Gastroesophageal sphincter (tissue), 2 donors: ENCODE measurements at regions not wholly inside any gene's neighbourhood (a gene's known extent, or its start where the extent isn't known, plus 50 kb on each side); places are given as distances from the start of the nearest gene placed in this dataset.

ENCODE experiments used
- EP300 ChIP-seq: sonication (generic); formaldehyde crosslinking; IDR thresholded peaks from one replicate; pipeline ENCODE4 v1.6.1; 2017; ENCODE audit warnings: antibody characterized with exemption, mild to moderate bottlenecking
- POLR2AphosphoS5 ChIP-seq: sonication (generic); formaldehyde crosslinking; IDR thresholded peaks from one replicate; pipeline ENCODE4 v1.6.1; 2017; ENCODE audit warnings: antibody characterized with exemption

DNA sequence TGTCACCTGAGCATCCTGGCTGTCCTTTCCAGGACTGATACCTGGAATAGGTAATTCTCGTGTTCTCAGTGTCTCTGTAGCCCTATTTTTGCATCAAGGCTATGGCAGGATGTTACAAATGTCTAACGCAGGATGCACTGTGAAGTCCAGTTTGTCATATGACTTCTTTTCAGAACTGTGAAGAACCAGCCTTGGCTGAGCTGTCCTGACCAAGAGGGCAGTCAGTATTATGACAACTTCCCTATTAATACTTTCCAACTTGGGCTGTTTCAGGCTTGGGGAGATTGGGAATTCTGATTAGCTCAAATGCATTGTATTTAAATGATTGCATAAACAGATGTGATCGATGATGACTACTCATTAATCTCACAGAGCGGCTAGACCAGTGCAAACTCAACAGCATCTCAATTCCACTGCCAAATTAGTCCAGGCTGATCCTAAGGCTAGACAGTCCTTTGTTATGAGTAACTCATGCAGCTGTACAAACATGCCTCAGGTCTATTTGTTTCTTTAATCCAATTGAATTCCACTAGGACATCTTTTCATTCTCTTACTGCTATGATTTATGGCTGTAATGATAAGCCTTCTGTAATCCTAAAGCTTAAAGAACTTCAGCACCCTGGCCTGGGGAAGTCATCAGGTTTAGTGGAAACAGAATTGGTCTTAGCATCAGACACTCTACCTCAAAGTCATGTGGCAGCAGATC is 331.6 kb downstream of the KCNS3 start:
- TF ChIP-seq POLR2AphosphoS5 (no peak), EP300 (no peak)
